Activated effector memory CD4-positive, alpha-beta T cell treated with anti-CD3 and anti-CD28 coated beads, Interleukin-2, amount 50 U/mL, for 16 hours (primary cell): ENCODE measurements at regions not wholly inside any gene's neighbourhood (a gene's known extent, or its start where the extent isn't known, plus 50 kb on each side); places are given as distances from the start of the nearest gene placed in this dataset.

ENCODE experiments used
- DNase-seq: peaks from one replicate; pipeline ENCODE4 v3.0.0-alpha.2; 2020

- DNase-seq = no peak
Measured at GRCh38 chr18:42271647-42272414, 316.8 kb downstream of the PIK3C3 start.

DNA sequence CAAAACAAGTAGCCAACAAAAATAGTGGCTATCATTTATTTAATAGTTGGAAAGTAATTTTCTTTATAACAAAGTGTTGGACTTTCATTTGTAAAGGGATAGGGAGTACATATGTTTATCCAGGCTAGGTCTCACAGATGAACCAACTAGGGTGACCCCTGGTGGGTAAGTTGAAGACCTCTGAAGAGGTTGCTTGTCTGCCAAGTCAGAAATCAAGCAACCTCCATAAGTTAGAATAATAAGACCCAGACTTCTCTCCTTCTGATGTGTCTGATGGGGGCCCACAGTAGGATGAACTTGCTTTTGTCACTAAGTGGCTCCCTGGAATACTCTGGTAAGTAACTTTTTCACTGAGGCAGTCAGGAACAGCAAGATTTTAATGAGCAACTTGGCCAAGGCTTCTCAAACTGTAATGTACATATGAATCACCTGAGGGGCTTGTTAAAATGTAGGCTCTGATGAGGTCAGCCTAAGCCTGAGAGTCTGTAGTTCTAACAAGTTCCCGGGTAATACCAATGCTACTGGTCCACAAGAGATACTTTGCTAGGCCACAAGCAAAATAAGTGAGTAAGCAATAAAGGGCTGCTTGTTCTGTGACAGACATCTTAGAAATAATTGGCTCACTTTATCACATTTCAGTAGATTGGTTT, 319.6 kb downstream of the PIK3C3 start:
- DNase-seq = no peak

DNA sequence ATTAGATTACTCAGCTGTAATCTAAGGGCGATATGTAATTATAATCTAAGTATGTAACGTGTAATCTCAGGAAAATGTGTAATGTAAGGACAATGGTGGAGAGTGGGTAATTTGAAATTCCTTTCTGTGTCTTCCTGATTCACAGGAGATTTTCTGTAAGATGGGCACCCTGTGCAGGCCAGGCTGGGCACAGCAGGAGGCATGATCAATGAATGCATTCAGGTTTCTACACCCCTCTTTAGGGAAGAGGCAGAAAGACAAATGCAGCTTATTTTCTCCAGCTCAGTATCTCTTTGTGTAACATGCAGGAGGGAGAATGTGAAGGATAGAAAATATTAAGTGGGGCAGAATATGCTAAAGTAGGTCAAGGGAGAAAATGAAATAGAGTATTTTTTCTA, 320.1 kb downstream of the PIK3C3 start:
- no peak for DNase-seq

DNA sequence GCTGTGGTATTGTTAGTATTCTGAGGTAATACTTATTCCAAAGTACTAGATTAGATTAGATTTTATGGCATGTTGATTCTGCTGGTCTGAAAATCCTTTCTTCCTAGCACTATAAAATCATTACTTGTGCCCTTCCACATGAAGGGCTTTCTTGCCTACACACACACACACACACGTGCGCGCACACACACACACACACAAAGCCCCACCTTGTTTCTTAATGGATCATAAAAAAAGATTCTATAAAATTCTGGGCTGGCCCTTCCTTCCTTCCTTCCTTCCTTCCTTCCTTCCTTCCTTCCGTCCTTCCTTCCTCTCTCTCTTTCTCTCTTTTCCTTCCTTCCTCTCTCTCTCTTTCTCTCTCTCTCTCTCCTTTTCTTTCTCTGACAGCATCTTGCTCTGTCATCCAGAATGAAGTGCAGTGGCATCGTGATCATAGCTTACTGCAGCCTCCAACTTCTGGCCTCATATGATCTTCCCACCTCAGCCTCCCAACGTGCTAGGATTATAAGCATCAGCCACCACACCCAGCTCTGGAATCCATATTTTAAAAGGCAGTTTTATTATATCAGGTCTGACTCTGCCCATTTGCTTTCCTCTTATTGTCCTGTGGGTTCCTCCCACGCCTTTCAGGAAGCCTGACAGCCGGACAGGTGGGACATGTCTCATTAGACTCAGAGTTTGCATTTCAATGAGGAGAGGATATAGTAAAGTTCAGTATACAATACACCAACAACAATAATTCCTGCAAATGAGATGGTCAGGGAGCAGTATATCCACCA, 321.1 kb downstream of the PIK3C3 start:
- DNase-seq = no peak

DNA sequence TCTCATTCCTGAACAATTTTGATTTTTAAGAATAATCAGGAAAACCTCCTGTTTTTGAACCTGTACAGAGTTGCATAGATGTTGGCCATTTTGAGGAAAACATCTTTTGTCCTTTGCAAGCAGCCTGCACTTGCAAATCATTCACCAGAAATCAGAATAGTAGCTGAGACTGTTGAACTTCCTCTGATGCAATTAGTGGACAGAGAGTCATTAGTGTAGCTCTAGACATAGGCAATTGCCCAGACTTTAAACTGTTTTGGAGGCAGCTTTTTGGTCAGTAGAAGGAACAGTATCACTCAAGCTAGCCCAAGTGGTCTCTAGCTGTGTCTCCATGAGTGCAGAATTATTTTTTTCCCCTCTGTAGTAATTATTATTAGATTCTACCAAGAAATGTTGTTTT, 326.1 kb downstream of the PIK3C3 start:
- DNase-seq = no peak

GRCh38 chr18:42281851-42282250, 326.8 kb downstream of the PIK3C3 start:
- DNase-seq = no peak

DNA sequence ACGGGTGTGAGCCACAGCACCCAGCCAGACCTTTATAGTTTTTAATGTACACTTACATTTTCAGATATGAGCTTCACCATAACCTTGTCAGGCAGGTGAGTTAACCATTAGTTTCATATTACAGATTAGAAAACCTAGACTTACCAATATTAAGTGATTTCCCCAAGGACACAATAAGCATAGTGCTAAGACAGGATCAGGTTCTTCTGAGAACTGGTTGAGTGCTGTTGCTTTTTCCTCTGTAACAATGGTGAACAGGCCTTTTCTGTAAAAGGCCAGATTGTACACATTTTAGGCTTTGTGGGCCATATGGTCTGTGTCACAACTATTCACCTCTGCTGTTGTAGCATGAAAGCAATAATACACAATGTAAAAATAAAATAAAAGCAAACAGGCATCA, 332.0 kb downstream of the PIK3C3 start:
- DNase-seq = no peak

GRCh38 chr18:42288129-42288528, 333.1 kb downstream of the PIK3C3 start:
- no peak for DNase-seq

- no peak for DNase-seq
Measured at GRCh38 chr18:42289526-42289925, 334.5 kb downstream of the PIK3C3 start.

- no peak for DNase-seq
Measured at GRCh38 chr18:42290318-42291307, 335.6 kb downstream of the PIK3C3 start.

GRCh38 chr18:42292654-42293053, 337.6 kb downstream of the PIK3C3 start:
- DNase-seq = no peak

DNA sequence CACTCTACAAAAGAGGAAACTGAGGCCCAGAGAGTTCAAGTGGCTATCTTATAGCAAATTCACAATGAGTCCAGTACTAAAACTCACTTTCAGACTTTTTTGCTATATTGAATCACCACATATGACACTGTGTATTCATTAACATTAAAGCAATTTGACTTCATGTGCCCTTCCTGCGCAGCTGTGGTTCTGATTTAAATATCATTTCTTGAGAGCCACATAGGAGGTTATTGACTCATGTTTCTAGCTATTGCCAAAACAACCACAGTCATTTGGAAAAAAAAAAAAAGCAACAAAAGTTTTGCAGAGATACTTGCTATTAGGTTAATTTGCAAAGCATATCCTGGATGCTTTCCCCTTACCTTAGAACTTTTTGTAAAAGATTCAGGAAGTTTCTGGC, 341.2 kb downstream of the PIK3C3 start:
- DNase-seq = no peak

GRCh38 chr18:42296723-42297122, 341.7 kb downstream of the PIK3C3 start:
- DNase-seq = no peak

DNA sequence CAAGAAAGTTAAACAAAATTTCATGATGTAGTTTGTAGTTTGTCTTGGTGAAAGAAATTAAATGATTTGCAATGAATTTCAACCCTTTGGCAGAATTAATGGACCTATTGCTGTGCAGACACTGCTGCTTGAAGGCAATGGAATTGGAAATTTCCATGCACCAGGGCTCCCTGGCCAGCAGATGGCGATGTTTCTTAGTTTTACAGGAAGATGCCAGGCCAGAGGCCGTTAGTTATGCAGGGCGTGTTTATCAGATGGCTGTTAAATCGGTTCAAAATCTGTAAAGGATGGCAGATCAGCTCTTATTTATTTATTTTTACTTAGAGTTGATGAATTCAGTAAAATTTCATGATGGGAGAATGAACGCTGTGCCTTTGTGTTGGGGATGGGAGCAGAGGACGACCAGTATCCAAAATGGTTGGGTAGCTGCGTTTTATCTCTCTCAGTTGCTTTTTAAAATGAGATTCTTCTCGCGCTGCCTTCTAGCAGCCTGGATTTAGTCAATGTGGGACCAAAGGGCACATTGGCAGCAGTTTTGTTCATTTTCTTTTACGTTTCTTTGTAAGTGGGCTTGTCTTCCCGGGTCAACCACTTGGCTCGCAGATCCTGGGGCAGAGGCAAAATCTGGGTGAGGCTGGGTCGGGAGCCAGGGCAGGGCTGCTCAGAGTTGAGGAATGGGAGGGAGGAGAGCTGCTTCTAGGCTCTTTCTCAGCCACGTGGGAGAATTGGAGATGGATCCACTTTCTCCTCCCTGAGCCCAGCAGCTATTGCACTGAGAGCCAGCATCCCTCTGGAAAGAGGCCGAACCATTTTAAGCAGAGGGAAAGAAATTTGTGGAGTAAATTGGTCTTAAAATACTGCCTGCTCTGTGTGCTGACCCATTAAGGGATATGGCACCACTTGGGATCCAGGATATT, 344.0 kb downstream of the PIK3C3 start:
- peak; percentile 76 for DNase-seq

- DNase-seq = no peak
Measured at GRCh38 chr18:42305869-42306593, 351.0 kb downstream of the PIK3C3 start.

- no peak for DNase-seq
Measured at GRCh38 chr18:42306594-42306980, 351.6 kb downstream of the PIK3C3 start.

DNA sequence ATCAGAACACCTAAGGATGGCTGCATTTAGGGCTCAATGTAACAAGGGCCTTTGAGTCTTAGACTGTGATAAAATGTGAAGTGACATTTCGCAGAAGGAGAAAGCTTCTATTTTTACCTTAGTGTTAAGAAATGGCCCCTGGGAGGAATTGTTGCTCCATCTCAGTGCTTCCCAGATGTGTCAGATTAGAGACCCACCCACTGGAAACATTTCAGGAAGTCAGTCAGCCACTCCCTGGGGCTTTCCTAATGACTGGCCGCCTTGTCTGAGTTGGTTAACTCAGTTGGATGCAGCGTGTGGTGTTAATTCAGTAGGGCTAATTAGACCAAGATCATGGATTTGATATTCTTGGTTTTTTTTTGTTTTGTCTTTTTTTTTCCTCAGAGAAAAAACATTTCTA, 355.9 kb downstream of the PIK3C3 start:
- DNase-seq = no peak

DNA sequence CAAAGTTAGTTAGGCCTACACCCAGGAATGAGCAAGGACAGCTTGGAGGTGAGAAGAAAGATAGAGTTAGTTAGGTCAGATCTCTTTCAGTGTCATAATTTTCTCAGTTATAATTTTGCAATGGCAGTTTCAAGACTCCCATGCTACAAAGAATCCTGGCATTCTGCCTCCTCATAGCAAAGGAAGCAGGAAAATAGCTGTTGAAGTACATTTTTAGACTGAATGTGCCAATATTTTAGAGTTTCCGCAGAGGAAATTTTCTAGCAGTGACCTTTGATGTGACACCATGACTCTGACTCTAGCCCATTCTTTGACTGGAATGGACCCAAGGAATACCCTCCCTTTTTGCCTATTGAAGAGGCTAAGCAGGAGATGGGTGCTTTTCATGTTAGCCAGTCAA, 371.7 kb downstream of the PIK3C3 start:
- no peak for DNase-seq

DNA sequence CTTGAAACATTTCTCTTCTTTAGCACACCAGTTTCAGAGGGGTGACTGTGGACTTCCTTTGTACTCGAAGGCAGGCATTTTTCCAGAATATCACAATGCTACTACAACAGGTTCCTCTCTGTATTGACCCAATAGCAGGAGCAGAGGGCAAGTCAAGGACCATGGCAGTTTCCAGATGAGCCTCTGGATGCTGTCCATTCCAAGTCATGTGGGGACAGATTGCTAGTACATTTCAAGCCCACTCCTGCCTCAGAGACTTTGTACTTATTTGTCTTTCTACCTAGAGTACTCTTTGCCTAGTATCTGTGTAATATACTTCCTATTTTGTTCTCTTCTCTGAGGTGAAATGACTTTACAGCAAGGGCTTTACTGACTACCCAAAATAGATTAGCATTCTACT, 373.9 kb downstream of the PIK3C3 start:
- no peak for DNase-seq

GRCh38 chr18:42330296-42330695, 375.3 kb downstream of the PIK3C3 start:
- DNase-seq = no peak

- DNase-seq = no peak
Measured at GRCh38 chr18:42333558-42333957, 378.5 kb downstream of the PIK3C3 start.
